HG03439 (cell line): ENCODE measurements at regions not wholly inside any gene's neighbourhood (a gene's known extent, or its start where the extent isn't known, plus 50 kb on each side); places are given as distances from the start of the nearest gene placed in this dataset.
"Not testable (repeated sequence)": the region's sequence is repeated elsewhere in the genome, so short reads cannot be mapped to it uniquely, and the experiment has no call there.

Experiments
- ATAC-seq: cut with Tn5 transposase; IDR thresholded peaks from one replicate; pipeline ENCODE4 v1.9.1; 2021; ENCODE audit warnings: mild to moderate bottlenecking, moderate library complexity; ENCODE audit not compliant: unreplicated experiment

GRCh38 chr16:16559179-16559740, 180.3 kb downstream of the NPIPA7 start:
- ATAC-seq: not testable (repeated sequence)

- ATAC-seq: not testable (repeated sequence)
These were observed 182.6 kb downstream of the NPIPA7 start for GRCh38 chr16:16561532-16561931.

- ATAC-seq: not testable (repeated sequence)
These were observed 185.0 kb downstream of the NPIPA7 start for GRCh38 chr16:16563962-16564361.

GRCh38 chr16:16565326-16565725, 186.4 kb downstream of the NPIPA7 start:
- ATAC-seq: not testable (repeated sequence)

GRCh38 chr16:16570055-16570454, 191.1 kb downstream of the NPIPA7 start:
- not testable (repeated sequence) for ATAC-seq

- not testable (repeated sequence) for ATAC-seq
These were observed 191.9 kb downstream of the NPIPA7 start for GRCh38 chr16:16570874-16571273.

- not testable (repeated sequence) for ATAC-seq
These were observed 193.3 kb downstream of the NPIPA7 start for GRCh38 chr16:16572130-16572774.

GRCh38 chr16:16577062-16577461, 198.1 kb downstream of the NPIPA7 start:
- ATAC-seq: not testable (repeated sequence)

- no peak for ATAC-seq
These were observed 199.8 kb downstream of the NPIPA7 start for GRCh38 chr16:16578701-16579100.

- not testable (repeated sequence) for ATAC-seq
These were observed 204.0 kb downstream of the NPIPA7 start for GRCh38 chr16:16582916-16583315.

- not testable (repeated sequence) for ATAC-seq
These were observed 207.2 kb downstream of the NPIPA7 start for GRCh38 chr16:16586073-16586651.

- ATAC-seq: not testable (repeated sequence)
These were observed 208.0 kb downstream of the NPIPA7 start for GRCh38 chr16:16586969-16587368.

GRCh38 chr16:16588436-16588835, 209.5 kb downstream of the NPIPA7 start:
- not testable (repeated sequence) for ATAC-seq

- not testable (repeated sequence) for ATAC-seq
These were observed 211.8 kb downstream of the NPIPA7 start for GRCh38 chr16:16590654-16591318.

GRCh38 chr16:16593156-16593863, 214.4 kb downstream of the NPIPA7 start:
- not testable (repeated sequence) for ATAC-seq

GRCh38 chr16:16595029-16595718, 216.2 kb downstream of the NPIPA7 start:
- not testable (repeated sequence) for ATAC-seq

GRCh38 chr16:16601239-16601638, 222.3 kb downstream of the NPIPA7 start:
- not testable (repeated sequence) for ATAC-seq

GRCh38 chr16:16607401-16608082, 228.6 kb downstream of the NPIPA7 start:
- ATAC-seq: not testable (repeated sequence)

- ATAC-seq: not testable (repeated sequence)
These were observed 230.7 kb downstream of the NPIPA7 start for GRCh38 chr16:16609627-16610026.
